H9 (cell line): ENCODE measurements at regions not wholly inside any gene's neighbourhood (a gene's known extent, or its start where the extent isn't known, plus 50 kb on each side); places are given as distances from the start of the nearest gene placed in this dataset.

Experiments used
- DNase-seq: peaks from one replicate; pipeline ENCODE4 v3.0.0-alpha.2; 2017
- H2AFZ ChIP-seq: one replicate; pipeline ENCODE4 v1.6.1; 2013; ENCODE audit warnings: mild to moderate bottlenecking, low read length, control low read depth, moderate library complexity
- H2AK5ac ChIP-seq: 2 replicates; pipeline ENCODE4 v1.6.1; 2013; ENCODE audit warnings: low read length, control low read depth, mixed read lengths; ENCODE audit not compliant: insufficient read length
- H2BK120ac ChIP-seq: one replicate; pipeline ENCODE4 v1.6.1; 2013; ENCODE audit warnings: low read depth, mild to moderate bottlenecking, low read length, control low read depth, inconsistent platforms; ENCODE audit not compliant: poor library complexity, severe bottlenecking
- H2BK12ac ChIP-seq: 2 replicates; pipeline ENCODE4 v1.6.1; 2013; ENCODE audit warnings: low read length, control low read depth, mixed read lengths, low read depth; ENCODE audit not compliant: insufficient read length
- H2BK15ac ChIP-seq: 2 replicates; pipeline ENCODE4 v1.6.1; 2013; ENCODE audit warnings: low read depth, low read length, control low read depth
- H2BK20ac ChIP-seq: one replicate; pipeline ENCODE4 v1.6.1; 2013; ENCODE audit warnings: low read depth, mild to moderate bottlenecking, low read length, control low read depth, inconsistent platforms; ENCODE audit not compliant: poor library complexity, severe bottlenecking
- H2BK5ac ChIP-seq: 2 replicates; pipeline ENCODE4 v1.6.1; 2013; ENCODE audit warnings: low read length, control low read depth, mixed read lengths; ENCODE audit not compliant: insufficient read length
- H3K14ac ChIP-seq: 2 replicates; pipeline ENCODE4 v1.6.1; 2013; ENCODE audit warnings: low read length, control low read depth; ENCODE audit not compliant: insufficient read depth
- H3K18ac ChIP-seq: 2 replicates; pipeline ENCODE4 v1.6.1; 2013; ENCODE audit warnings: low read depth, mild to moderate bottlenecking, mixed read lengths, low read length, control low read depth; ENCODE audit not compliant: insufficient read length
- H3K23ac ChIP-seq: 2 replicates; pipeline ENCODE4 v1.6.1; 2013; ENCODE audit warnings: low read length, control low read depth, mixed read lengths, low read depth; ENCODE audit not compliant: insufficient read length
- H3K23me2 ChIP-seq: 2 replicates; pipeline ENCODE4 v1.6.1; 2013; ENCODE audit warnings: low read depth, mild to moderate bottlenecking, mixed read lengths, low read length, control low read depth; ENCODE audit not compliant: insufficient read length, poor library complexity, severe bottlenecking
- H3K27ac ChIP-seq: 2 replicates; pipeline ENCODE4 v1.5.1; 2013; ENCODE audit warnings: low read length, control low read depth, mixed read lengths, low read depth; ENCODE audit not compliant: insufficient read length
- H3K27me3 ChIP-seq: 2 replicates; pipeline ENCODE4 v1.6.1; 2013; ENCODE audit warnings: low read length, control low read depth, inconsistent platforms; ENCODE audit not compliant: insufficient read depth
- H3K4ac ChIP-seq: 2 replicates; pipeline ENCODE4 v1.6.1; 2013; ENCODE audit warnings: low read depth, mild to moderate bottlenecking, control low read depth, inconsistent platforms, low read length, moderate library complexity
- H3K4me1 ChIP-seq: 2 replicates; pipeline ENCODE4 v1.6.1; 2013; ENCODE audit warnings: low read length, control low read depth, inconsistent platforms; ENCODE audit not compliant: insufficient read depth
- H3K4me2 ChIP-seq: 2 replicates; pipeline ENCODE4 v1.6.1; 2013; ENCODE audit warnings: low read length, control low read depth, mixed read lengths; ENCODE audit not compliant: insufficient read length, insufficient read depth
- H3K56ac ChIP-seq: 2 replicates; pipeline ENCODE4 v1.6.1; 2013; ENCODE audit warnings: low read depth, mild to moderate bottlenecking, mixed read lengths, low read length, control low read depth; ENCODE audit not compliant: insufficient read length
- H3K79me1 ChIP-seq: 2 replicates; pipeline ENCODE4 v1.6.1; 2013; ENCODE audit warnings: low read depth, mild to moderate bottlenecking, moderate library complexity, low read length, control low read depth, inconsistent platforms; ENCODE audit not compliant: insufficient read depth, poor library complexity, severe bottlenecking
- H3K79me2 ChIP-seq: 2 replicates; pipeline ENCODE4 v1.6.1; 2013; ENCODE audit warnings: low read length, control low read depth, inconsistent platforms; ENCODE audit not compliant: insufficient read depth
- H3K9ac ChIP-seq: 2 replicates; pipeline ENCODE4 v1.6.1; 2013; ENCODE audit warnings: low read length, control low read depth, mixed read lengths; ENCODE audit not compliant: insufficient read length; ENCODE audit errors: extremely low read depth
- H3K9me3 ChIP-seq: one replicate; pipeline ENCODE4 v1.6.1; 2013; ENCODE audit warnings: low read depth, low read length, inconsistent platforms; ENCODE audit not compliant: control insufficient read depth
- H3T11ph ChIP-seq: one replicate; pipeline ENCODE4 v1.6.1; 2013; ENCODE audit warnings: mild to moderate bottlenecking, low read length, control low read depth, inconsistent platforms
- H4K20me1 ChIP-seq: one replicate; pipeline ENCODE4 v1.6.1; 2013; ENCODE audit not compliant: control insufficient read depth, insufficient read length, insufficient read depth
- H4K5ac ChIP-seq: 2 replicates; pipeline ENCODE4 v1.6.1; 2013; ENCODE audit warnings: low read depth, mild to moderate bottlenecking, mixed read lengths, low read length, control low read depth; ENCODE audit not compliant: insufficient read length
- H4K8ac ChIP-seq: replicated peaks from 2 replicates; pipeline ENCODE4 v1.6.1; 2013; ENCODE audit warnings: low read length, control low read depth, mixed read lengths, low read depth; ENCODE audit not compliant: insufficient read length
- H4K91ac ChIP-seq: 2 replicates; pipeline ENCODE4 v1.6.1; 2013; ENCODE audit warnings: low read depth, mild to moderate bottlenecking, moderate library complexity, mixed read lengths, low read length, control low read depth; ENCODE audit not compliant: insufficient read length
- H3K27ac Mint-ChIP-seq, 3 experiments: 2 replicates in 2 of 3; 3 replicates in 1 of 3; pipeline ENCODE4 v1.8.0; 2020 to 2021; ENCODE audit warnings: mixed read lengths in 3 of 3, mild to moderate bottlenecking in 1 of 3, moderate library complexity in 1 of 3
- H3K27me3 Mint-ChIP-seq: 2 replicates; pipeline ENCODE4 v1.8.0; 2021; ENCODE audit warnings: low read depth, mild to moderate bottlenecking, moderate library complexity, mixed read lengths
- H3K36me3 Mint-ChIP-seq, 3 experiments: 2 replicates in 2 of 3; 3 replicates in 1 of 3; pipeline ENCODE4 v1.8.0; 2020 to 2021; ENCODE audit warnings: low read depth in 3 of 3, mixed read lengths in 3 of 3; ENCODE audit not compliant: insufficient read depth in 1 of 3
- H3K4me1 Mint-ChIP-seq, 2 experiments: 2 replicates each; pipeline ENCODE4 v1.8.0; 2020; ENCODE audit warnings: mixed read lengths in 2 of 2
- H3K4me3 Mint-ChIP-seq, 2 experiments: 2 replicates in 1 of 2; 3 replicates in 1 of 2; pipeline ENCODE4 v1.8.0; 2020 to 2021; ENCODE audit warnings: mild to moderate bottlenecking in 2 of 2, mixed read lengths in 2 of 2, moderate library complexity in 1 of 2
- H3K9me3 Mint-ChIP-seq, 2 experiments: 2 replicates in 1 of 2; 3 replicates in 1 of 2; pipeline ENCODE4 v1.8.0; 2020; ENCODE audit warnings: mild to moderate bottlenecking in 2 of 2, mixed read lengths in 2 of 2, moderate library complexity in 1 of 2
- CTCF ChIP-seq: fragments of 200-600 bp; sonication (generic); conservative IDR thresholded peaks from 3 replicates; pipeline ENCODE4 v1.8.0; 2021; ENCODE audit warnings: antibody characterized with exemption, mild to moderate bottlenecking
- WGBS: extraction: QIAGEN DNeasy Blood & Tissue Kit; methylation state at CpG from one replicate; pipeline ENCODE4 v1.1.7; 2013; ENCODE audit warnings: missing lambda C conversion rate, low lambda C conversion rate, mixed read lengths; ENCODE audit not compliant: insufficient read length; ENCODE audit errors: extremely low coverage; 5-methylcytosine and 5-hydroxymethylcytosine counted together

- Histone ChIP-seq H2BK20ac (no peak overlapping the region), H2BK12ac (no peak overlapping the region), H3K23ac (no peak overlapping the region), H2BK15ac (no peak overlapping the region), H2AK5ac (no peak overlapping the region), H2BK5ac (no peak overlapping the region), H3K14ac (no peak overlapping the region), H4K8ac (no peak overlapping the region), H2BK120ac (no peak overlapping the region), H4K91ac (no peak overlapping the region), H3K23me2 (no peaks in the 10 kb centered on the region), H3K18ac (no peak overlapping the region), H3K56ac (no peak overlapping the region), H3T11ph (no peak overlapping the region), H3K4ac (no peak overlapping the region), H3K4me1 (no peaks in the 10 kb centered on the region), H3K4me2 (no peak overlapping the region), H2AFZ (no peak overlapping the region), H4K5ac (no peak overlapping the region), H3K9ac (no peak overlapping the region), H4K20me1 (no peaks in the 10 kb centered on the region), H3K79me1 (no peaks in the 10 kb centered on the region), H3K79me2 (no peaks in the 10 kb centered on the region), H3K9me3 (no peaks in the 10 kb centered on the region), H3K27ac (no peak overlapping the region), H3K27me3 (no peaks in the 10 kb centered on the region)
- WGBS: no CpG with 5 or more reads among the region's 5 CpGs
- no peak overlapping the region for H3K27ac Mint-ChIP-seq
- no peak overlapping the region for H3K4me3 Mint-ChIP-seq
- H3K9me3 Mint-ChIP-seq: 0 out of 5 replicates have a peak, but pooled peaks cover 0 to 2% of the 10 kb centered on the region in 2 experiments
- no peaks in the 10 kb centered on the region; a peak in 1 of 7 replicates for H3K36me3 Mint-ChIP-seq
- no peak for DNase-seq
- H3K4me1 Mint-ChIP-seq: no peaks in the 10 kb centered on the region
- TF ChIP-seq CTCF: no peak
- H3K27me3 Mint-ChIP-seq: no peaks in the 10 kb centered on the region; the same call in 1 of the 2 replicates
Observed at GRCh38 chr2:153005071-153005730, 286.8 kb downstream of the ARL6IP6 start.
